Testis (tissue), 2 donors: ENCODE measurements at regions not wholly inside any gene's neighbourhood (a gene's known extent, or its start where the extent isn't known, plus 50 kb on each side); places are given as distances from the start of the nearest gene placed in this dataset.

ENCODE experiments used
- DNase-seq: peaks from one replicate; pipeline ENCODE4 v3.0.0-alpha.2; 2019
- H3K27ac ChIP-seq, 2 donors: fragments of 200-600 bp; sonication (generic); one replicate each; pipeline ENCODE4 v1.5.1; 2019
- H3K27me3 ChIP-seq: fragments of 200-600 bp; sonication (generic); one replicate; pipeline ENCODE4 v1.5.1; 2019
- H3K36me3 ChIP-seq: fragments of 200-600 bp; sonication (generic); one replicate; pipeline ENCODE4 v1.5.1; 2017; ENCODE audit warnings: low read depth; ENCODE audit errors: missing control alignments
- H3K4me1 ChIP-seq: fragments of 200-600 bp; sonication (generic); one replicate; pipeline ENCODE4 v1.5.1; 2019
- H3K4me3 ChIP-seq, 2 donors: fragments of 200-600 bp; sonication (generic); one replicate each; pipeline ENCODE4 v1.5.1; 2017 to 2019
- H3K9me3 ChIP-seq: fragments of 200-600 bp; sonication (generic); one replicate; pipeline ENCODE4 v1.5.1; 2017
- POLR2A ChIP-seq: fragments of 450-650 bp; IDR thresholded peaks from one replicate; pipeline ENCODE4 v1.6.1; 2017; ENCODE audit warnings: antibody characterized with exemption, mild to moderate bottlenecking, moderate library complexity
- WGBS, 2 donors: methylation state at CpG; one replicate each; pipeline ENCODE4 v1.1.5; 2018; 5-methylcytosine and 5-hydroxymethylcytosine counted together
- intact Hi-C: fragments of 100-400 bp; cut with DNase I; formaldehyde crosslinking; loops from one replicate; pipeline ENCODE4 v1.15.1; 2023; ENCODE audit warnings: low total_unique reads
- TF ChIP-seq, protein P1 (sequence below), 3 experiments: fragments of 450-650 bp in 2 of 3; fragments of 200-600 bp in 1 of 3; sonication (generic) in 1 of 3; IDR thresholded peaks; one replicate each; pipeline ENCODE4 v1.5.1; 2016 to 2019; ENCODE audit warnings: antibody characterized with exemption in 3 of 3, mild to moderate bottlenecking in 2 of 3, moderate library complexity in 1 of 3

DNA sequence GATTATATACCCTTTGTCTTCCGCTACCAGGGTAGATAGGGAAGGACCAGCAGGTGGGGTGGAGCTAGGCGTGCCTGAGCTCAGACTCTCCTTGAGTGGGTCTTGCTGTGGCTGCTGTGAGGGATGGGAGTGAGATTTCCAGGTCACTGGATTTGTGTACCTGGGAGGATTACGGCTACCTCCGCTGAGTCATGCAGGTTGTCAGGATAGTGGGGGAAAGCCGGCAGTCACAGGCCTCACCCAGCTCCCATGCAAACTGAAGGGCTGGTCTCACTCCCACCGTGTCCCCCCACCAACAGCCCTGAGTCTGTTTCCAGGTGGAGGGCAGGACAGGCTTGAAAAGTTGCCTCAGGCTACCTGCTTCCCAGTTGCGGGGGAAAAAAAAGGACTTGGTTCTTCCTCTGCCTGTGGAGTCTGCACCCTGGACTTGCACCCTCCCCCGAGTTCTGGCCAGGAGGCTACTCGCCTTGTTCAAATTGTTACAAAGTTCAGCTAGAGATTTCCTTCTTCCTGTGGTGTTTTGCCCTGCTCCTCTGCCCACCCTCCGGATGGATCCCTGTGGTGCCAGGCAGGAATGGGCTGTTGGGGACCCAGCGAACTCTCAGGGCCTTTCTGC, 268.3 kb downstream of the VAPA start:
- WGBS, 2 donors: 75 to 82% methylated on average over 11 of the region's 11 CpGs
- no peak overlapping the region for H3K4me3 ChIP-seq
- no peak for DNase-seq
- intact Hi-C loops: no loop called here
- H3K9me3 ChIP-seq: no peaks in the 10 kb centered on the region
- no peaks in the 10 kb centered on the region for H3K4me1 ChIP-seq
- TF ChIP-seq, protein P1, sequence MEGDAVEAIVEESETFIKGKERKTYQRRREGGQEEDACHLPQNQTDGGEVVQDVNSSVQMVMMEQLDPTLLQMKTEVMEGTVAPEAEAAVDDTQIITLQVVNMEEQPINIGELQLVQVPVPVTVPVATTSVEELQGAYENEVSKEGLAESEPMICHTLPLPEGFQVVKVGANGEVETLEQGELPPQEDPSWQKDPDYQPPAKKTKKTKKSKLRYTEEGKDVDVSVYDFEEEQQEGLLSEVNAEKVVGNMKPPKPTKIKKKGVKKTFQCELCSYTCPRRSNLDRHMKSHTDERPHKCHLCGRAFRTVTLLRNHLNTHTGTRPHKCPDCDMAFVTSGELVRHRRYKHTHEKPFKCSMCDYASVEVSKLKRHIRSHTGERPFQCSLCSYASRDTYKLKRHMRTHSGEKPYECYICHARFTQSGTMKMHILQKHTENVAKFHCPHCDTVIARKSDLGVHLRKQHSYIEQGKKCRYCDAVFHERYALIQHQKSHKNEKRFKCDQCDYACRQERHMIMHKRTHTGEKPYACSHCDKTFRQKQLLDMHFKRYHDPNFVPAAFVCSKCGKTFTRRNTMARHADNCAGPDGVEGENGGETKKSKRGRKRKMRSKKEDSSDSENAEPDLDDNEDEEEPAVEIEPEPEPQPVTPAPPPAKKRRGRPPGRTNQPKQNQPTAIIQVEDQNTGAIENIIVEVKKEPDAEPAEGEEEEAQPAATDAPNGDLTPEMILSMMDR (IDR thresholded peaks at IDR 0.05): no peak
- no peak for TF ChIP-seq POLR2A
- no peak overlapping the region for H3K27ac ChIP-seq
- no peaks in the 10 kb centered on the region for H3K27me3 ChIP-seq
- no peaks in the 10 kb centered on the region for H3K36me3 ChIP-seq

DNA sequence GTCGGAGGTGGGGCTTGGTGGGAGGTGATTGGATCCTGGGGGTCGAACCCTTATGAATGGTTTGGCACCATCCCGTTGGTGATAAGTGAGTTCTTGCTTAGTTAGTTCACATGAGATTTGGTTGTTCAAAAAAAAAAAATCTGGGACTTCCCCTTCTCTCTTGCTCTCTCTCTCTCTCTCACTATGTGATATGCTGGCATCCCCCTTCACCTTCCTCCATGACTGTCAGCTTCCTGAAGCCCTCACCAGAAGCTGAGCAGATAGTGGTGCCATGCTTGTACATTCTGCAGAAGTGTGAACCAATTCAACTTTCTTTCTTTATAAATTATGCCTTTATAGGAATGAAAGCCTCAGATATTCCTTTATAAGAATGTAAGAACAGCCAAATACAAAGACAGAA, 269.7 kb upstream of the APCDD1 start:
- Histone ChIP-seq H3K4me3 (no peak overlapping the region), H3K27ac (no peak overlapping the region), H3K27me3 (no peaks in the 10 kb centered on the region), H3K9me3 (no peaks in the 10 kb centered on the region), H3K36me3 (no peaks in the 10 kb centered on the region), H3K4me1 (no peaks in the 10 kb centered on the region)
- intact Hi-C loops: no loop called here
- no peak for DNase-seq
- no peak for TF ChIP-seq POLR2A
- TF ChIP-seq, protein P1 (IDR thresholded peaks at IDR 0.05): no peak
- WGBS, 2 donors: 89 to 90% methylated on average over 3 of the region's 3 CpGs

DNA sequence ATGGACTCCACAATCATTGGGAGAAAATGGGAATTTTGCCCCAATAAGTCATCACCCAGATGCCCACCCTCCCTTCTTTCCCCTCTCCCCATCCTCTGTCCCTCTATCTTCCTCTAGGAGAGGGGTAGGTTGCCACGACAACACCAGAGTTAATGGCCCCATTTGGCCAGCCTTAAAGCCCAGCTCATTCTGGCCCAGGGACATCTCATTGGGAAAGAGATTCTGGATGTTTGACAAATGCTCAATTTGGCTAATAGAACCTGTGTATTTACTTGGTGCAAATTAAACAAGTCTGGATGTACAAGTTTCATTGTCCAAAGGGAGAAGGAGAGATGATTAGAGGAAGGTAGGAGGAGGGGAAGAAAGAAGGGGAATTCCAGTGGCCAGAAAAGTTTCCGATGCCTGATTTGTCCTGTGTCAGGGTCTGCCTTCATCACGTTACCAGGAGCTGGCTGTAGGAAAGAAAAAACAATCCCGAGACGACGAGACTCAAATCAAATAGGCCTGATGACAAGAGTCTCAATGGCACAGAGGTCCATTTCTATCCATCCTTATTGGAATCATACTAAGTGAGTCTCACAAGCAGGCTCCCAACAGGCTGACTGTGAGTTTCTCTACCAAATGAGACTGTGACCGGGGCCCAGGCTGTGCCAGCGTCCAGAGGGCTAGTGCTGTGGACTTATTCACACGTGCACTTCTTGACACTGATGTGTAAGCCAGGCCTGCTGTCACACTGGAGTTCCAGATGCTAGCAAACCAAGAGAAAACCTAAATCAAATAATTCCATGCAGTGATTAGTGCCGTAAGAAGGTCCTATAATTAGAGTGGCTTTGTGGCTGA, 265.2 kb upstream of the APCDD1 start:
- TF ChIP-seq, protein P1 (IDR thresholded peaks at IDR 0.05): no peak
- no peak for TF ChIP-seq POLR2A
- Histone ChIP-seq H3K36me3 (no peaks in the 10 kb centered on the region), H3K27me3 (no peaks in the 10 kb centered on the region), H3K9me3 (no peaks in the 10 kb centered on the region), H3K27ac (no peak overlapping the region), H3K4me3 (no peak overlapping the region), H3K4me1 (no peaks in the 10 kb centered on the region)
- 80 to 83% methylated on average over 9 to 10 of the region's 10 CpGs for WGBS, 2 donors
- intact Hi-C loops: no loop called here
- no peak for DNase-seq

DNA sequence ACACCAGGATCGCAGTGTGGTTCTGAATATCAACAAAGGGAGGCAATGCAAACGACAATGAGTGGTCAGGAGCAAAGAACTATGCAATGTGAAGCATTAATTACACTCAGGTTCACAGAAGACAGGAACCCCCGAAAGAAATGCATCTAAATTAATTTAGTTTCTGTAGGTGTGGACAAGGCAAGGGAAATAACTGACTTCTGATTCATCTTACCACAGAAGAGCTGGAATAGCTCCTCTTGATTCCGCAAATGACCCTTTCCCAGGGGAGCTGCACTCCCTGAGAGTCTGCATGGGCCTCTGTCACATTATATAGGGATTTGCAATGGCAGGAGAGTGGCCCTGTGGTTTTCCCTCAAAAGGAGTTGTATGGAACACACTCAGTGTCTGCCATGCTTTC, 263.9 kb upstream of the APCDD1 start:
- WGBS, 2 donors: 84 to 90% methylated on average over 4 of the region's 4 CpGs
- no peak overlapping the region for H3K4me3 ChIP-seq
- TF ChIP-seq, protein P1 (IDR thresholded peaks at IDR 0.05): no peak
- no peak for TF ChIP-seq POLR2A
- no peak for DNase-seq
- H3K4me1 ChIP-seq: no peaks in the 10 kb centered on the region
- intact Hi-C loops: no loop called here
- no peaks in the 10 kb centered on the region for H3K9me3 ChIP-seq
- no peaks in the 10 kb centered on the region for H3K36me3 ChIP-seq
- no peaks in the 10 kb centered on the region for H3K27me3 ChIP-seq
- no peak overlapping the region for H3K27ac ChIP-seq
